ENCODE measurements at regions not wholly inside any gene's neighbourhood (a gene's known extent, or its start where the extent isn't known, plus 50 kb on each side); places are given as distances from the start of the nearest gene placed in this dataset.

- H3K27ac Mint-ChIP-seq = no peak overlapping the region
These were observed 104.2 kb downstream of the DUSP10 start for GRCh38 chr1:221637641-221638041.

GRCh38 chr1:221638595-221638994 is 103.3 kb downstream of the DUSP10 start:
- H3K27me3 Mint-ChIP-seq = no peaks in the 10 kb centered on the region
- H3K36me3 Mint-ChIP-seq = no peaks in the 10 kb centered on the region
- H3K9me3 Mint-ChIP-seq = no peaks in the 10 kb centered on the region
- DNase-seq (no peak), ATAC-seq (replicated peaks) (no peak)
- H3K4me3 Mint-ChIP-seq = no peak overlapping the region
- H3K27ac Mint-ChIP-seq = no peak overlapping the region
- H3K4me1 Mint-ChIP-seq = no peaks in the 10 kb centered on the region

More at GRCh38 chr1:221637641-221638041, 104.2 kb downstream of the DUSP10 start:
- no peaks in the 10 kb centered on the region for H3K36me3 Mint-ChIP-seq
- ATAC-seq (replicated peaks) (no peak), DNase-seq (no peak)
- no peak overlapping the region for H3K4me3 Mint-ChIP-seq
- no peaks in the 10 kb centered on the region for H3K27me3 Mint-ChIP-seq
- no peaks in the 10 kb centered on the region for H3K9me3 Mint-ChIP-seq
- no peaks in the 10 kb centered on the region for H3K4me1 Mint-ChIP-seq

- Mint-ChIP-seq H3K4me3 (no peak overlapping the region), H3K4me1 (peaks cover 10 to 11% of the 10 kb centered on the region in 2 donors), H3K36me3 (no peaks in the 10 kb centered on the region), H3K9me3 (no peaks in the 10 kb centered on the region), H3K27me3 (no peaks in the 10 kb centered on the region), H3K27ac (no peak overlapping the region)
- ATAC-seq (replicated peaks) = no peak
- no peak for DNase-seq
These were observed 100.1 kb downstream of the DUSP10 start for GRCh38 chr1:221641811-221642210.

- DNase-seq (no peak), ATAC-seq (replicated peaks) (peak in 1 of 2 donors; percentile 25)
- peaks cover 10 to 11% of the 10 kb centered on the region in 2 donors for H3K4me1 Mint-ChIP-seq
- H3K27ac Mint-ChIP-seq = peak overlapping the region; percentile 37
- H3K27me3 Mint-ChIP-seq = no peaks in the 10 kb centered on the region
- H3K4me3 Mint-ChIP-seq = no peak overlapping the region
- no peaks in the 10 kb centered on the region for H3K36me3 Mint-ChIP-seq
- H3K9me3 Mint-ChIP-seq = peaks cover 0 to 1% of the 10 kb centered on the region in 2 donors
These were observed 98.3 kb downstream of the DUSP10 start for GRCh38 chr1:221643404-221644144.

- peaks cover 10 to 11% of the 10 kb centered on the region in 2 donors for H3K4me1 Mint-ChIP-seq
- peaks cover 0 to 1% of the 10 kb centered on the region in 2 donors for H3K9me3 Mint-ChIP-seq
- DNase-seq = no peak
- no peaks in the 10 kb centered on the region for H3K27me3 Mint-ChIP-seq
- peak overlapping the region; percentile 37 for H3K27ac Mint-ChIP-seq
- ATAC-seq (replicated peaks) = peak in 1 of 2 donors; percentile 8
- no peaks in the 10 kb centered on the region for H3K36me3 Mint-ChIP-seq
- H3K4me3 Mint-ChIP-seq = no peak overlapping the region
These were observed 97.8 kb downstream of the DUSP10 start for GRCh38 chr1:221644145-221644448.

GRCh38 chr1:221644663-221645258 is 97.1 kb downstream of the DUSP10 start:
- no peak for ATAC-seq (replicated peaks)
- H3K27me3 Mint-ChIP-seq = no peaks in the 10 kb centered on the region
- no peaks in the 10 kb centered on the region for H3K36me3 Mint-ChIP-seq
- H3K9me3 Mint-ChIP-seq = peaks cover 0 to 1% of the 10 kb centered on the region in 2 donors
- peak overlapping the region; percentile 37 for H3K27ac Mint-ChIP-seq
- DNase-seq = no peak
- peaks cover 10 to 11% of the 10 kb centered on the region in 2 donors for H3K4me1 Mint-ChIP-seq
- H3K4me3 Mint-ChIP-seq = no peak overlapping the region

- no peak for ATAC-seq (replicated peaks)
- no peak overlapping the region for H3K27ac Mint-ChIP-seq
- H3K36me3 Mint-ChIP-seq = no peaks in the 10 kb centered on the region
- DNase-seq = no peak
- H3K4me3 Mint-ChIP-seq = no peak overlapping the region
- H3K9me3 Mint-ChIP-seq = peaks cover 0 to 1% of the 10 kb centered on the region in 2 donors
- H3K4me1 Mint-ChIP-seq = peaks cover 10 to 11% of the 10 kb centered on the region in 2 donors
- no peaks in the 10 kb centered on the region for H3K27me3 Mint-ChIP-seq
These were observed 93.7 kb downstream of the DUSP10 start for GRCh38 chr1:221648201-221648600.

All from stimulated activated naive B cell treated with anti-CD40 and anti-IgM and Interleukin-4, amounts not matched to agents 10 μg/mL and 1 μg/mL and 100 μg/mL, for 72 hours (primary cell).